B cell (primary cell): ENCODE measurements at regions not wholly inside any gene's neighbourhood (a gene's known extent, or its start where the extent isn't known, plus 50 kb on each side); places are given as distances from the start of the nearest gene placed in this dataset.

Source experiments
- ATAC-seq: fragments of 200-7000 bp; cut with Tn5 transposase; one replicate; pipeline ENCODE4 v1.10.0; 2021; ENCODE audit warnings: low read depth, mild to moderate bottlenecking, moderate number of reproducible peaks, moderate library complexity
- CTCF ChIA-PET: fragments of 350-600 bp; sonication (Branson Sonifier 250); formaldehyde crosslinking; loops from one replicate; lab custom pipeline; 2021; ENCODE audit warnings: antibody characterized with exemption, inconsistent platforms; lab: Charles Lee
- POLR2A ChIA-PET: fragments of 350-600 bp; sonication (Branson Sonifier 250); formaldehyde crosslinking; loops from one replicate; lab custom pipeline; 2021; ENCODE audit warnings: antibody characterized with exemption; lab: Charles Lee
- DNase-seq: peaks from one replicate; pipeline ENCODE4 v3.0.0; 2013
- H2AFZ ChIP-seq: 2 replicates; pipeline ENCODE4 v1.6.1; 2012; ENCODE audit warnings: mild to moderate bottlenecking, low read depth, low read length; ENCODE audit not compliant: insufficient read depth, poor library complexity, severe bottlenecking
- H3K27ac ChIP-seq, 2 donors: 1 replicate in 1 of 2; 2 replicates in 1 of 2; pipeline ENCODE4 v1.5.1; 2012 to 2013; ENCODE audit warnings: low read length in 2 of 2, mild to moderate bottlenecking in 2 of 2, moderate library complexity in 1 of 2
- H3K27me3 ChIP-seq, 4 experiments: fragments of 200-600 bp in 1 of 4; sonication (generic) in 1 of 4; replicated peaks in 1 of 4; 1 replicate in 2 of 4; 2 replicates in 2 of 4; pipeline versions ENCODE4 v1.6.1 to v1.7.0; 2013 to 2016; ENCODE audit warnings: low read length in 3 of 4, mild to moderate bottlenecking in 2 of 4, mixed read lengths in 1 of 4, moderate library complexity in 1 of 4; ENCODE audit not compliant: insufficient read depth in 4 of 4, control insufficient read depth in 3 of 4; ENCODE audit errors: control extremely low read depth in 1 of 4
- H3K36me3 ChIP-seq, 2 experiments: replicated peaks in 1 of 2; 1 replicate in 1 of 2; 2 replicates in 1 of 2; pipeline versions ENCODE4 v1.6.1 to v1.7.1; 2013; ENCODE audit warnings: low read length in 1 of 2; ENCODE audit not compliant: insufficient read depth in 2 of 2, control insufficient read depth in 1 of 2; ENCODE audit errors: control extremely low read depth in 1 of 2, extremely low read depth in 1 of 2
- H3K4me1 ChIP-seq, 2 donors: fragments of 200-600 bp in 1 of 2; sonication (generic) in 1 of 2; 1 replicate in 1 of 2; 2 replicates in 1 of 2; pipeline versions ENCODE4 v1.5.1 to v1.6.1; 2013 to 2017; ENCODE audit warnings: low read length in 2 of 2; ENCODE audit not compliant: control insufficient read depth in 2 of 2, insufficient read depth in 2 of 2
- H3K4me2 ChIP-seq: replicated peaks from 2 replicates; pipeline ENCODE3; 2012; ENCODE audit warnings: mild to moderate bottlenecking, low read depth, low read length; ENCODE audit not compliant: poor library complexity, severe bottlenecking
- H3K4me3 ChIP-seq, 5 experiments: fragments of 200-600 bp in 1 of 5; sonication (generic) in 1 of 5; 1 replicate in 3 of 5; 2 replicates in 2 of 5; pipeline versions ENCODE4 v1.5.1 to v1.7.0; 2011 to 2016; ENCODE audit warnings: low read length in 4 of 5, mild to moderate bottlenecking in 4 of 5, low read depth in 2 of 5, control low read depth in 1 of 5, moderate library complexity in 1 of 5; ENCODE audit not compliant: insufficient read depth in 1 of 5; ENCODE audit errors: control extremely low read depth in 1 of 5, extremely low read depth in 1 of 5
- H3K79me2 ChIP-seq: fragments of 200-600 bp; sonication (generic); one replicate; pipeline ENCODE4 v1.6.0; 2016; ENCODE audit warnings: low read length; ENCODE audit not compliant: control insufficient read depth, insufficient read depth
- H3K9ac ChIP-seq: fragments of 200-600 bp; sonication (generic); 2 replicates; pipeline ENCODE4 v1.6.1; 2017; ENCODE audit warnings: mild to moderate bottlenecking, low read length, moderate library complexity
- H3K9me3 ChIP-seq, 3 donors: one replicate each; pipeline versions ENCODE4 v1.6.1 to v1.7.1; 2013; ENCODE audit warnings: low read length in 2 of 3; ENCODE audit not compliant: control insufficient read depth in 2 of 3, insufficient read depth in 1 of 3; ENCODE audit errors: control extremely low read depth in 1 of 3
- H4K20me1 ChIP-seq: 2 replicates; pipeline ENCODE4 v1.6.0; 2012; ENCODE audit warnings: mild to moderate bottlenecking, low read length; ENCODE audit not compliant: insufficient read depth, control insufficient read depth, poor library complexity, severe bottlenecking
- H3K27ac Mint-ChIP-seq: one replicate; pipeline ENCODE4 v1.8.0; 2021; ENCODE audit warnings: mixed read lengths
- H3K27me3 Mint-ChIP-seq: one replicate; pipeline ENCODE4 v1.8.0; 2021; ENCODE audit warnings: mixed read lengths
- H3K4me1 Mint-ChIP-seq: one replicate; pipeline ENCODE4 v1.8.0; 2021; ENCODE audit warnings: mixed read lengths
- H3K4me3 Mint-ChIP-seq: one replicate; pipeline ENCODE4 v1.8.0; 2021; ENCODE audit warnings: mixed read lengths
- H3K9me3 Mint-ChIP-seq: one replicate; pipeline ENCODE4 v1.8.0; 2022; ENCODE audit warnings: mixed read lengths; ENCODE audit not compliant: insufficient read depth
- CTCF ChIP-seq: fragments of 200-600 bp; IDR thresholded peaks from one replicate; pipeline ENCODE4 v1.8.0; 2022; ENCODE audit warnings: antibody characterized with exemption, mild to moderate bottlenecking
- EZH2 ChIP-seq: IDR thresholded peaks from 2 replicates; pipeline ENCODE4 v1.6.1; 2012; ENCODE audit warnings: borderline replicate concordance, low read depth, mild to moderate bottlenecking, moderate library complexity, low read length; ENCODE audit not compliant: insufficient read depth, poor library complexity, severe bottlenecking
- WGBS: methylation state at CpG from one replicate; pipeline ENCODE4 v1.1.5; 2013; ENCODE audit warnings: missing lambda C conversion rate; ENCODE audit not compliant: insufficient coverage; 5-methylcytosine and 5-hydroxymethylcytosine counted together
- intact Hi-C: fragments of 100-400 bp; cut with micrococcal nuclease; formaldehyde crosslinking; loops from one replicate; pipeline ENCODE4 v1.10.0; 2022

DNA sequence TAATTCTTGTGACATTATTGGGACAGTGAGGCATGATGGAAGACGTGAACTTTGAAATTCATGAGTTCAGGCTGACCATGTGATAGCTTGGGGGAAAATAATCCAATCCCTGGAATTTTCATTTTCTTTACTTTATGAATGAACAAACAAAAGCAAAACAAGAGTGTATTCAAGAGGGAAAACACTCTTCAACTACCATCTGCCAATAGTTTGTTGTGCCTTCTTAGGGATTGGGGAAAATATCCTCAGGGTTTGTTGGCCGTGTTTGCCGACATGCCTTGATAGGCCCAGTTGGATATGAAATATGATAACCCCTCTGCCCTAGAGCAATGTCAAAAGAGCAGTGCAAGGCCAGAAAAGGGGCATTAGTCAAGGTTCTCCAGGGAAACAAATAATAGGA lies 80.8 kb upstream of the CLNK start:
- Histone ChIP-seq H4K20me1 (no peaks in the 10 kb centered on the region), H2AFZ (no peak overlapping the region), H3K4me1 (no peaks in the 10 kb centered on the region), H3K79me2 (no peaks in the 10 kb centered on the region), H3K27me3 (no peaks in the 10 kb centered on the region), H3K4me3 (no peak overlapping the region), H3K4me2 (no peak overlapping the region), H3K36me3 (no peaks in the 10 kb centered on the region), H3K9me3 (no peaks in the 10 kb centered on the region), H3K27ac (no peak overlapping the region), H3K9ac (no peak overlapping the region)
- no peaks in the 10 kb centered on the region for H3K4me1 Mint-ChIP-seq
- no peak overlapping the region for H3K27ac Mint-ChIP-seq
- TF ChIP-seq EZH2 = no peak
- TF ChIP-seq CTCF = no peak
- peaks cover 11% of the 10 kb centered on the region for H3K9me3 Mint-ChIP-seq
- no peaks in the 10 kb centered on the region for H3K27me3 Mint-ChIP-seq
- ATAC-seq = no peak
- ChIA-PET POLR2A (no interaction called here), CTCF (no interaction called here)
- WGBS = no CpG with 5 or more reads among the region's 3 CpGs
- DNase-seq = no peak
- H3K4me3 Mint-ChIP-seq = no peak overlapping the region
- intact Hi-C loops = no loop called here

DNA sequence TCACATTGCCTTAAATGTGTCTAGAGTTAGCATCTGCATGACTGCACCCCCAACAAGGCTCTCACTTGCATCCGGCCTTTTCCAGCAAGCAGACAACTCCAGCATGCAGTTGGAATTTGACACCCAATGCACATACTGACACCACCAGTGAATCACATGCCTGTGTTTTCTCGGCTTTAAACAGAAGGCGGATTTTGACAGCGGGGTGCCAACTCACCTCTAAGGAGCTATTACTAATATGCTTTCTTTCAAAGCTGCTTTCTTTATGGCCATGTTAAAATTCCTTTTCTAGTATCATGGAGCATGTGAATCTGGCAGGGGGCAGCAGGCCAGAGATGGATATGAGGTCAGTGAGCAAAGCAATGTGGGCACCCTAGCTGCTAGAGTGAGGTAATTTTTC lies 78.0 kb upstream of the CLNK start:
- no peaks in the 10 kb centered on the region for H3K27me3 Mint-ChIP-seq
- H3K4me3 Mint-ChIP-seq = no peak overlapping the region
- Histone ChIP-seq H3K9ac (no peak overlapping the region), H3K36me3 (no peaks in the 10 kb centered on the region), H2AFZ (no peak overlapping the region), H3K4me1 (no peaks in the 10 kb centered on the region), H3K27ac (no peak overlapping the region), H3K4me2 (no peak overlapping the region), H3K27me3 (no peaks in the 10 kb centered on the region), H3K9me3 (no peaks in the 10 kb centered on the region), H4K20me1 (no peaks in the 10 kb centered on the region), H3K4me3 (no peak overlapping the region), H3K79me2 (no peaks in the 10 kb centered on the region)
- peaks cover 11% of the 10 kb centered on the region for H3K9me3 Mint-ChIP-seq
- intact Hi-C loops = no loop called here
- ChIA-PET CTCF (interaction anchor here (0.6 kb wide), 1 partner anchor 163 kb away, joined by 3 read pairs; no protein-coding TSS in a partner anchor), POLR2A (no interaction called here)
- no peak overlapping the region for H3K27ac Mint-ChIP-seq
- H3K4me1 Mint-ChIP-seq = no peaks in the 10 kb centered on the region
- 100% methylated on average over 1 of the region's 4 CpGs for WGBS
- DNase-seq (no peak), ATAC-seq (no peak)
- TF ChIP-seq CTCF = no peak
